ENCODE measurements at regions not wholly inside any gene's neighbourhood (a gene's known extent, or its start where the extent isn't known, plus 50 kb on each side); places are given as distances from the start of the nearest gene placed in this dataset.
A peak's percentile ranks its signal among the peaks of the same experiment; 100 is the strongest.

- no peak for DNase-seq (ENCODE audit: low read depth, low spot score)
Measured at GRCh38 chr2:4486971-4487370, 783.6 kb downstream of the DCDC2C start.

- DNase-seq (ENCODE audit: low read depth, low spot score): no peak
Measured at GRCh38 chr2:4499316-4500030, 796.1 kb downstream of the DCDC2C start.

- no peak for DNase-seq (ENCODE audit: low read depth, low spot score)
Measured at GRCh38 chr2:4501525-4501924, 798.1 kb downstream of the DCDC2C start.

GRCh38 chr2:4502230-4502843 lies 799.0 kb downstream of the DCDC2C start:
- DNase-seq (ENCODE audit: low read depth, low spot score): no peak

- no peak for DNase-seq (ENCODE audit: low read depth, low spot score)
Measured at GRCh38 chr2:4507661-4508060, 804.3 kb downstream of the DCDC2C start.

- no peak for DNase-seq (ENCODE audit: low read depth, low spot score)
Measured at GRCh38 chr2:4515871-4516761, 812.7 kb downstream of the DCDC2C start.

GRCh38 chr2:4518596-4518995 lies 815.2 kb downstream of the DCDC2C start:
- no peak for DNase-seq (ENCODE audit: low read depth, low spot score)

- DNase-seq (ENCODE audit: low read depth, low spot score): no peak
Measured at GRCh38 chr2:4522498-4523421, 819.4 kb downstream of the DCDC2C start.

GRCh38 chr2:4527416-4527815 lies 824.0 kb downstream of the DCDC2C start:
- no peak for DNase-seq (ENCODE audit: low read depth, low spot score)

- DNase-seq (ENCODE audit: low read depth, low spot score): no peak
Measured at GRCh38 chr2:4528246-4528645, 824.9 kb downstream of the DCDC2C start.

- DNase-seq (ENCODE audit: low read depth, low spot score): no peak
Measured at GRCh38 chr2:4528773-4529172, 825.4 kb downstream of the DCDC2C start.

- DNase-seq (ENCODE audit: low read depth, low spot score): no peak
Measured at GRCh38 chr2:4529738-4530137, 826.4 kb downstream of the DCDC2C start.

GRCh38 chr2:4530231-4530630 lies 826.9 kb downstream of the DCDC2C start:
- no peak for DNase-seq (ENCODE audit: low read depth, low spot score)

GRCh38 chr2:4533806-4534205 lies 830.4 kb downstream of the DCDC2C start:
- no peak for DNase-seq (ENCODE audit: low read depth, low spot score)

GRCh38 chr2:4539121-4539520 lies 835.7 kb downstream of the DCDC2C start:
- DNase-seq (ENCODE audit: low read depth, low spot score): no peak

GRCh38 chr2:4549666-4550210 lies 846.4 kb downstream of the DCDC2C start:
- DNase-seq (ENCODE audit: low read depth, low spot score): no peak

- DNase-seq (ENCODE audit: low read depth, low spot score): no peak
Measured at GRCh38 chr2:4551691-4552474, 848.5 kb downstream of the DCDC2C start.

GRCh38 chr2:4553241-4553640 lies 849.9 kb downstream of the DCDC2C start:
- no peak for DNase-seq (ENCODE audit: low read depth, low spot score)

- DNase-seq (ENCODE audit: low read depth, low spot score): peak; percentile 2
Measured at GRCh38 chr2:4556135-4556896, 852.9 kb downstream of the DCDC2C start.

- no peak for DNase-seq (ENCODE audit: low read depth, low spot score)
Measured at GRCh38 chr2:4561196-4561595, 857.8 kb downstream of the DCDC2C start.
